22Rv1 (cell line): ENCODE measurements at regions not wholly inside any gene's neighbourhood (a gene's known extent, or its start where the extent isn't known, plus 50 kb on each side); places are given as distances from the start of the nearest gene placed in this dataset.

Source experiments
- H3K27ac ChIP-seq: fragments of 450-650 bp; 2 replicates; pipeline ENCODE4 v1.5.1; 2017
- CTCF ChIP-seq: fragments of 450-650 bp; IDR thresholded peaks from 2 replicates; pipeline ENCODE4 v1.5.1; 2017; ENCODE audit warnings: mild to moderate bottlenecking
- ZFX ChIP-seq: fragments of 450-650 bp; IDR thresholded peaks from 2 replicates; pipeline ENCODE4 v1.6.1; 2017; ENCODE audit warnings: antibody characterized with exemption, borderline replicate concordance

- TF ChIP-seq CTCF (no peak), ZFX (no peak)
- no peak overlapping the region for H3K27ac ChIP-seq
Observed at GRCh38 chr20:61104232-61104631, 147.8 kb upstream of the CDH4 start.

- TF ChIP-seq ZFX: no peak
- no peak for TF ChIP-seq CTCF
- no peak overlapping the region for H3K27ac ChIP-seq
Observed at GRCh38 chr20:61105395-61105794, 146.7 kb upstream of the CDH4 start.

GRCh38 chr20:61106438-61106837 is 145.6 kb upstream of the CDH4 start:
- no peak overlapping the region for H3K27ac ChIP-seq
- TF ChIP-seq CTCF (no peak), ZFX (no peak)

- TF ChIP-seq ZFX (no peak), CTCF (no peak)
- no peak overlapping the region for H3K27ac ChIP-seq
Observed at GRCh38 chr20:61109221-61109805, 142.7 kb upstream of the CDH4 start.

- H3K27ac ChIP-seq: no peak overlapping the region
- no peak for TF ChIP-seq CTCF
- no peak for TF ChIP-seq ZFX
Observed at GRCh38 chr20:61112515-61112914, 139.5 kb upstream of the CDH4 start.

- TF ChIP-seq ZFX: no peak
- no peak for TF ChIP-seq CTCF
- H3K27ac ChIP-seq: no peak overlapping the region
Observed at GRCh38 chr20:61113731-61114130, 138.3 kb upstream of the CDH4 start.

- TF ChIP-seq CTCF (no peak), ZFX (no peak)
- no peak overlapping the region for H3K27ac ChIP-seq
Observed at GRCh38 chr20:61114493-61115175, 137.4 kb upstream of the CDH4 start.
